ENCODE measurements at regions not wholly inside any gene's neighbourhood (a gene's known extent, or its start where the extent isn't known, plus 50 kb on each side); places are given as distances from the start of the nearest gene placed in this dataset.
"Not testable (repeated sequence)": the region's sequence is repeated elsewhere in the genome, so short reads cannot be mapped to it uniquely, and the experiment has no call there.

DNA sequence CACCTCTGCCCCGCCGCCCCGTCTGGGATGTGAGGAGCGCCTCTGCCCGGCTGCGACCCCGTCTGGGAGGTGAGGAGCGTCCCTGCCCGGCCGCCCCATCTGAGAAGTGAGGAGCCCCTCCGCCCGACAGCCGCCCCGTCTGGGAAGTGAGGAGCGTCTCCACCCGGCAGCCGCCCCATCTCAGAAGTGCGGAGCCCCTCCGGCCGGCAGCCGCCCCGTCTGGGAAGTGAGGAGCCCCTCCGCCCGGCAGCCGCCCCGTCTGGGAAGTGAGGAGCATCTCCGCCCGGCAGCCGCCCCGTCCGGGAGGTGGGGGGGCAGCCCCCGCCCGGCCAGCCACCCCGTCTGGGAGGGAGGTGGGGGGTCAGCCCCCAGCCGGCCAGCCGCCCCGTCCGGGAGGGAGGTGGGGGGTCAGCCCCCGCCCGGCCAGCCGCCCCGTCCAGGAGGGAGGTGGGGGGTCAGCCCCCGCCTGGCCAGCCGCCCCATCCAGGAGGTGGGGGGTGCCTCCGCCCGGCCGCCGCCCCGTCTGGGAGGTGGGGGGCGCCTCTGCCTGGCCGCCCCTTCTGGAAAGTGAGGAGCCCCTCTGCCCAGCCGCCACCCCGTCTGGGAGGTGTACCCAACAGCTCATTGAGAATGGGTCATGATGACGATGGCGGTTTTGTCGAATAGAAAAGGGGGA, 121.3 kb upstream of the DCAF12L1 start:
- TF ChIP-seq, protein P1, sequence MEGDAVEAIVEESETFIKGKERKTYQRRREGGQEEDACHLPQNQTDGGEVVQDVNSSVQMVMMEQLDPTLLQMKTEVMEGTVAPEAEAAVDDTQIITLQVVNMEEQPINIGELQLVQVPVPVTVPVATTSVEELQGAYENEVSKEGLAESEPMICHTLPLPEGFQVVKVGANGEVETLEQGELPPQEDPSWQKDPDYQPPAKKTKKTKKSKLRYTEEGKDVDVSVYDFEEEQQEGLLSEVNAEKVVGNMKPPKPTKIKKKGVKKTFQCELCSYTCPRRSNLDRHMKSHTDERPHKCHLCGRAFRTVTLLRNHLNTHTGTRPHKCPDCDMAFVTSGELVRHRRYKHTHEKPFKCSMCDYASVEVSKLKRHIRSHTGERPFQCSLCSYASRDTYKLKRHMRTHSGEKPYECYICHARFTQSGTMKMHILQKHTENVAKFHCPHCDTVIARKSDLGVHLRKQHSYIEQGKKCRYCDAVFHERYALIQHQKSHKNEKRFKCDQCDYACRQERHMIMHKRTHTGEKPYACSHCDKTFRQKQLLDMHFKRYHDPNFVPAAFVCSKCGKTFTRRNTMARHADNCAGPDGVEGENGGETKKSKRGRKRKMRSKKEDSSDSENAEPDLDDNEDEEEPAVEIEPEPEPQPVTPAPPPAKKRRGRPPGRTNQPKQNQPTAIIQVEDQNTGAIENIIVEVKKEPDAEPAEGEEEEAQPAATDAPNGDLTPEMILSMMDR (conservative IDR thresholded peaks at IDR 0.05; ENCODE audit: low read length) = not testable (repeated sequence)
- TF ChIP-seq EZH2phosphoT487 (IDR thresholded peaks at IDR 0.05; ENCODE audit: borderline replicate concordance, low read depth, low read length) = not testable (repeated sequence)

All from OCI-LY7 (cell line).